ENCODE measurements at regions not wholly inside any gene's neighbourhood (a gene's known extent, or its start where the extent isn't known, plus 50 kb on each side); places are given as distances from the start of the nearest gene placed in this dataset.

- Mint-ChIP-seq H3K27ac (ENCODE audit: low read depth, unreplicated experiment) (no peak overlapping the region), H3K4me3 (ENCODE audit: unreplicated experiment) (no peak overlapping the region), H3K27me3 (ENCODE audit: insufficient read depth, unreplicated experiment) (no peaks in the 10 kb centered on the region), H3K36me3 (ENCODE audit: insufficient read depth, unreplicated experiment) (no peaks in the 10 kb centered on the region), H3K9me3 (ENCODE audit: unreplicated experiment) (no peaks in the 10 kb centered on the region), H3K4me1 (ENCODE audit: insufficient read depth, unreplicated experiment) (no peaks in the 10 kb centered on the region)
- ChIA-PET CTCF (interaction anchor here (0.8 kb wide), 1 partner anchor 9 kb away, joined by 5 read pairs; no protein-coding TSS in a partner anchor), POLR2A (interaction anchor here (0.9 kb wide), 1 partner anchor 18 kb away, joined by 3 read pairs; no protein-coding TSS in a partner anchor)
- no peak for TF ChIP-seq CTCF (IDR thresholded peaks at IDR 0.05; ENCODE audit: unreplicated experiment)
- no TSS peak for BruUV-seq (replicated peaks)
- DNase-seq (ENCODE audit: unreplicated experiment): no peak
- intact Hi-C loops (cut with micrococcal nuclease): no loop called here
Measured at GRCh38 chr4:81971637-81972381, 402.0 kb downstream of the HNRNPD start.

- no peak overlapping the region for H3K27ac Mint-ChIP-seq (ENCODE audit: low read depth, unreplicated experiment)
- BruUV-seq (replicated peaks): no TSS peak
Measured at GRCh38 chr4:81971061-81971460, 402.7 kb downstream of the HNRNPD start.

GRCh38 chr4:81970454-81970853 lies 403.3 kb downstream of the HNRNPD start:
- ChIA-PET CTCF (interaction anchor here (1.2 kb wide), 1 partner anchor 232 kb away, joined by 3 read pairs; no protein-coding TSS in a partner anchor), POLR2A (no interaction called here)
- intact Hi-C loops (cut with micrococcal nuclease): no loop called here
- no TSS peak for BruUV-seq (replicated peaks)
- Mint-ChIP-seq H3K36me3 (ENCODE audit: insufficient read depth, unreplicated experiment) (no peaks in the 10 kb centered on the region), H3K4me1 (ENCODE audit: insufficient read depth, unreplicated experiment) (no peaks in the 10 kb centered on the region), H3K27ac (ENCODE audit: low read depth, unreplicated experiment) (no peak overlapping the region), H3K4me3 (ENCODE audit: unreplicated experiment) (no peak overlapping the region), H3K27me3 (ENCODE audit: insufficient read depth, unreplicated experiment) (no peaks in the 10 kb centered on the region), H3K9me3 (ENCODE audit: unreplicated experiment) (no peaks in the 10 kb centered on the region)
- TF ChIP-seq CTCF (IDR thresholded peaks at IDR 0.05; ENCODE audit: unreplicated experiment): no peak
- DNase-seq (ENCODE audit: unreplicated experiment): no peak

More at GRCh38 chr4:81971061-81971460, 402.7 kb downstream of the HNRNPD start:
- no peaks in the 10 kb centered on the region for H3K9me3 Mint-ChIP-seq (ENCODE audit: unreplicated experiment)
- DNase-seq (ENCODE audit: unreplicated experiment): no peak
- H3K27me3 Mint-ChIP-seq (ENCODE audit: insufficient read depth, unreplicated experiment): no peaks in the 10 kb centered on the region
- no peak overlapping the region for H3K4me3 Mint-ChIP-seq (ENCODE audit: unreplicated experiment)
- TF ChIP-seq CTCF (IDR thresholded peaks at IDR 0.05; ENCODE audit: unreplicated experiment): no peak
- no peaks in the 10 kb centered on the region for H3K4me1 Mint-ChIP-seq (ENCODE audit: insufficient read depth, unreplicated experiment)
- CTCF ChIA-PET: interaction anchor here (0.8 to 1.2 kb wide), 2 partner anchors 9 to 231 kb away, joined by 3 to 5 read pairs; no protein-coding TSS in a partner anchor
- POLR2A ChIA-PET: interaction anchor here (0.9 kb wide), 1 partner anchor 19 kb away, joined by 3 read pairs; no protein-coding TSS in a partner anchor
- no peaks in the 10 kb centered on the region for H3K36me3 Mint-ChIP-seq (ENCODE audit: insufficient read depth, unreplicated experiment)
- intact Hi-C loops (cut with micrococcal nuclease): no loop called here

GRCh38 chr4:81966676-81967075 lies 407.1 kb downstream of the HNRNPD start:
- no peaks in the 10 kb centered on the region for H3K36me3 Mint-ChIP-seq (ENCODE audit: insufficient read depth, unreplicated experiment)
- intact Hi-C loops (cut with micrococcal nuclease): no loop called here
- no peaks in the 10 kb centered on the region for H3K27me3 Mint-ChIP-seq (ENCODE audit: insufficient read depth, unreplicated experiment)
- no peak for DNase-seq (ENCODE audit: unreplicated experiment)
- ChIA-PET CTCF (interaction anchor here (0.5 kb wide), 1 partner anchor 27 kb away, joined by 3 read pairs; no protein-coding TSS in a partner anchor), POLR2A (no interaction called here)
- H3K27ac Mint-ChIP-seq (ENCODE audit: low read depth, unreplicated experiment): no peak overlapping the region
- H3K4me3 Mint-ChIP-seq (ENCODE audit: unreplicated experiment): no peak overlapping the region
- H3K4me1 Mint-ChIP-seq (ENCODE audit: insufficient read depth, unreplicated experiment): no peaks in the 10 kb centered on the region
- no TSS peak for BruUV-seq (replicated peaks)
- H3K9me3 Mint-ChIP-seq (ENCODE audit: unreplicated experiment): no peaks in the 10 kb centered on the region
- no peak for TF ChIP-seq CTCF (IDR thresholded peaks at IDR 0.05; ENCODE audit: unreplicated experiment)
